GM12872 (cell line): ENCODE measurements at regions not wholly inside any gene's neighbourhood (a gene's known extent, or its start where the extent isn't known, plus 50 kb on each side); places are given as distances from the start of the nearest gene placed in this dataset.

Source experiments
- CTCF ChIP-seq: IDR thresholded peaks from 3 replicates; pipeline ENCODE4 v1.5.1; 2011; ENCODE audit warnings: low read depth, mild to moderate bottlenecking, low read length, moderate library complexity; ENCODE audit not compliant: insufficient read depth

GRCh38 chr10:28367929-28368484, 65.1 kb upstream of the MPP7 start:
- no peak for TF ChIP-seq CTCF

- no peak for TF ChIP-seq CTCF
Measured at GRCh38 chr10:28370107-28370835, 67.4 kb upstream of the MPP7 start.

- no peak for TF ChIP-seq CTCF
Measured at GRCh38 chr10:28374036-28374435, 71.2 kb upstream of the MPP7 start.

GRCh38 chr10:28375399-28376354, 72.8 kb upstream of the MPP7 start:
- no peak for TF ChIP-seq CTCF

- no peak for TF ChIP-seq CTCF
Measured at GRCh38 chr10:28378986-28379585, 76.2 kb upstream of the MPP7 start.

GRCh38 chr10:28381466-28381865, 78.6 kb upstream of the MPP7 start:
- TF ChIP-seq CTCF: no peak

- TF ChIP-seq CTCF: peak; percentile 90
Measured at GRCh38 chr10:28381903-28382347, 79.1 kb upstream of the MPP7 start.
